ENCODE measurements at regions not wholly inside any gene's neighbourhood (a gene's known extent, or its start where the extent isn't known, plus 50 kb on each side); places are given as distances from the start of the nearest gene placed in this dataset.

- Histone ChIP-seq H2AFZ (ENCODE audit: low read length) (no peak overlapping the region), H3K4me1 (ENCODE audit: insufficient read depth, low read length) (no peaks in the 10 kb centered on the region), H3K27ac (ENCODE audit: extremely low read length, insufficient read depth, low read length) (no peak overlapping the region), H3K4me3 (replicated peaks in 1 of 3; ENCODE audit: insufficient read depth in 1 of 3, low read depth in 2 of 3, low read length in 3 of 3) (no peak overlapping the region), H3K9ac (ENCODE audit: insufficient read depth, low read depth, low read length) (no peak overlapping the region), H3K4me2 (ENCODE audit: low read depth, low read length) (no peak overlapping the region), H4K20me1 (ENCODE audit: insufficient read depth, low read length) (no peaks in the 10 kb centered on the region), H3K36me3 (replicated peaks in 1 of 2; ENCODE audit: control insufficient read depth in 1 of 2, insufficient read depth in 2 of 2, low read length in 2 of 2) (no peaks in the 10 kb centered on the region), H3K79me2 (ENCODE audit: insufficient read depth, low read length) (no peaks in the 10 kb centered on the region), H3K9me3 (ENCODE audit: low read length) (no peaks in the 10 kb centered on the region), H3K27me3 (ENCODE audit: control insufficient read depth in 1 of 2, insufficient read depth in 2 of 2, low read length in 2 of 2) (no peaks in the 10 kb centered on the region)
- in situ Hi-C loops (cut with HindIII; ENCODE audit: extremely low pct_ligation_motif_present, low pct_unique_long_range_greater_than_20kb) (no loop called here), intact Hi-C loops (cut with micrococcal nuclease; ENCODE audit: unreplicated experiment) (no loop called here)
- ChIA-PET CTCF (ENCODE audit: low intra/inter-chr PET ratio, low total read pairs) (no interaction called here), POLR2A (no interaction called here)
- FAIRE-seq = no peak
- no peak for ATAC-seq
- 0% methylated on average over 1 of the region's 1 CpG for WGBS (ENCODE audit: low lambda C conversion rate)
- no peak for DNase-seq (ENCODE audit: low spot score)
- no TSS peak for BruUV-seq (replicated peaks)
- TF ChIP-seq ZNF432 (CRISPR knock-in tag; IDR thresholded peaks at IDR 0.05; ENCODE audit: borderline replicate concordance) = no peak
- TF ChIP-seq ZNF605 (CRISPR knock-in tag; IDR thresholded peaks at IDR 0.05) = no peak
- TF ChIP-seq ZNF761 (CRISPR knock-in tag; conservative IDR thresholded peaks at IDR 0.05) = no peak
- TF ChIP-seq SATB2 (CRISPR knock-in tag; IDR thresholded peaks at IDR 0.05) = no peak
- TF ChIP-seq XBP1 (CRISPR knock-in tag; IDR thresholded peaks at IDR 0.05) = no peak
- no peak for TF ChIP-seq NR2F6 (IDR thresholded peaks at IDR 0.05)
- TF ChIP-seq NR2F6 (CRISPR knock-in tag; IDR thresholded peaks at IDR 0.05) = no peak
- TF ChIP-seq ZNF576 (CRISPR knock-in tag; IDR thresholded peaks at IDR 0.05) = no peak
- TF ChIP-seq CBX5 (CRISPR knock-in tag; IDR thresholded peaks at IDR 0.05; ENCODE audit: borderline replicate concordance) = no peak
- no peak for TF ChIP-seq ISL2 (CRISPR knock-in tag; IDR thresholded peaks at IDR 0.05)
- TF ChIP-seq ZNF280D (CRISPR knock-in tag; IDR thresholded peaks at IDR 0.05) = no peak
- TF ChIP-seq ZNF274 (CRISPR knock-in tag; IDR thresholded peaks at IDR 0.05) = no peak
- no peak for TF ChIP-seq HHEX (CRISPR knock-in tag; IDR thresholded peaks at IDR 0.05)
- TF ChIP-seq ELF4 (CRISPR knock-in tag; IDR thresholded peaks at IDR 0.05; ENCODE audit: borderline replicate concordance) = no peak
- no peak for TF ChIP-seq PRDM15 (CRISPR knock-in tag; IDR thresholded peaks at IDR 0.05)
- no peak for TF ChIP-seq TBX3 (IDR thresholded peaks at IDR 0.05; ENCODE audit: borderline replicate concordance)
- no peak for TF ChIP-seq ZNF639 (CRISPR knock-in tag; conservative IDR thresholded peaks at IDR 0.05)
- no peak for TF ChIP-seq MAFG (CRISPR knock-in tag; IDR thresholded peaks at IDR 0.05)
- TF ChIP-seq ZNF768 (CRISPR knock-in tag; IDR thresholded peaks at IDR 0.05) = no peak
Observed at GRCh38 chr3:63034101-63034500, 158.9 kb upstream of the CADPS start.
